GM12865 (cell line): ENCODE measurements at regions not wholly inside any gene's neighbourhood (a gene's known extent, or its start where the extent isn't known, plus 50 kb on each side); places are given as distances from the start of the nearest gene placed in this dataset.

Experiments used
- DNase-seq: peaks from one replicate; pipeline ENCODE4 v3.0.0; 2010; ENCODE audit warnings: low read depth
- H3K4me3 ChIP-seq: 2 replicates; pipeline ENCODE4 v1.5.1; 2011; ENCODE audit warnings: mild to moderate bottlenecking, low read depth, low read length, control low read depth
- TF ChIP-seq, protein P1 (sequence below): IDR thresholded peaks from 2 replicates; pipeline ENCODE4 v1.5.1; 2011; ENCODE audit warnings: low read length, control low read depth, low read depth, inconsistent platforms; ENCODE audit not compliant: insufficient read depth; ENCODE audit errors: missing control alignments

- no peak overlapping the region for H3K4me3 ChIP-seq
- peak; percentile 54 for DNase-seq
- TF ChIP-seq, protein P1, sequence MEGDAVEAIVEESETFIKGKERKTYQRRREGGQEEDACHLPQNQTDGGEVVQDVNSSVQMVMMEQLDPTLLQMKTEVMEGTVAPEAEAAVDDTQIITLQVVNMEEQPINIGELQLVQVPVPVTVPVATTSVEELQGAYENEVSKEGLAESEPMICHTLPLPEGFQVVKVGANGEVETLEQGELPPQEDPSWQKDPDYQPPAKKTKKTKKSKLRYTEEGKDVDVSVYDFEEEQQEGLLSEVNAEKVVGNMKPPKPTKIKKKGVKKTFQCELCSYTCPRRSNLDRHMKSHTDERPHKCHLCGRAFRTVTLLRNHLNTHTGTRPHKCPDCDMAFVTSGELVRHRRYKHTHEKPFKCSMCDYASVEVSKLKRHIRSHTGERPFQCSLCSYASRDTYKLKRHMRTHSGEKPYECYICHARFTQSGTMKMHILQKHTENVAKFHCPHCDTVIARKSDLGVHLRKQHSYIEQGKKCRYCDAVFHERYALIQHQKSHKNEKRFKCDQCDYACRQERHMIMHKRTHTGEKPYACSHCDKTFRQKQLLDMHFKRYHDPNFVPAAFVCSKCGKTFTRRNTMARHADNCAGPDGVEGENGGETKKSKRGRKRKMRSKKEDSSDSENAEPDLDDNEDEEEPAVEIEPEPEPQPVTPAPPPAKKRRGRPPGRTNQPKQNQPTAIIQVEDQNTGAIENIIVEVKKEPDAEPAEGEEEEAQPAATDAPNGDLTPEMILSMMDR, result no peak
Observed at GRCh38 chr1:25145775-25146393, 86.4 kb downstream of the SYF2 start.

- peak; percentile 90 for DNase-seq
Observed at GRCh38 chr1:25140073-25140797, 92.1 kb downstream of the SYF2 start.

GRCh38 chr1:25137521-25138395, 94.5 kb downstream of the SYF2 start:
- TF ChIP-seq, protein P1, result no peak
- no peak for DNase-seq
- H3K4me3 ChIP-seq, result no peak overlapping the region

More at GRCh38 chr1:25140073-25140797, 92.1 kb downstream of the SYF2 start:
- TF ChIP-seq, protein P1, result no peak
- H3K4me3 ChIP-seq, result no peak overlapping the region

- TF ChIP-seq, protein P1, result no peak
- H3K4me3 ChIP-seq, result no peak overlapping the region
- DNase-seq, result no peak
Observed at GRCh38 chr1:25137106-25137505, 95.2 kb downstream of the SYF2 start.

- DNase-seq, result no peak
- TF ChIP-seq, protein P1, result no peak
- H3K4me3 ChIP-seq, result no peak overlapping the region
Observed at GRCh38 chr1:25135909-25136308, 96.4 kb downstream of the SYF2 start.

DNA sequence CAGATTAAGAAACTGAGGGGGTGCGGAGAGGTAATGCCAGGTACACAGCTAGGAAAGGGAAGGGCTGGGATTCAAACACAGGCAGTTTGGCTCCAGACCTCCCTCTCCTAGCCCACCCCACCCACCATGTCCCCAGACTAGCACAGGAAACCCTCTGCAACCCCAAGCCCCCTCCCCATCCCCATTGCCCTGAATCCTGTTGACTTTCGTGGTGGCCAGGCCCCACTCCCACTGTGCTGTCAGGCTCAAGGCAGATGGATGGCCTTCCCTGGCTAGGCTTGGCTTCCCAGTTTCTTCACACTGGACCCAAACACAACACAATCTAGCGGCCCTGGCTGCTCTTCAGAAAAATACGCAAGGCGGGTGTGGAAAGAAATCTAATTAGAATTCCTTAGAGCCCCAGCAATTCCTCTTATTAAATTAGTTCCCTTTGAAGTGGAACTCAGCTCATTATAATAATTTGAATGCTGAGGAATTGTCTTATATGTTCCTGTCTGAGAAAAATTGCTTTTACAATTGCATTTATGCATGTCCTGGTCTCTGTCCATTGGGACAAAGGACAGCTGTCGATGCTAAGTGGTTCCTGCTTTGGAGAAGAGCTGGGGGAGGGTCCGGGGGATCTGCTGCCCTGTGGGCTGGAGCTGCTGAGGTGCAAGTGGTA, 97.4 kb downstream of the SYF2 start:
- DNase-seq, result no peak
- no peak overlapping the region for H3K4me3 ChIP-seq
- TF ChIP-seq, protein P1, result no peak
